K562 (cell line): ENCODE measurements at regions not wholly inside any gene's neighbourhood (a gene's known extent, or its start where the extent isn't known, plus 50 kb on each side); places are given as distances from the start of the nearest gene placed in this dataset.

Experiments
- CREB1 ChIP-seq, 2 experiments: sonication (generic) in 1 of 2; formaldehyde crosslinking in 1 of 2; IDR thresholded peaks; 2 replicates each; pipeline versions ENCODE4 v1.6.1 to v1.8.0; 2012 to 2022; ENCODE audit warnings: inconsistent platforms in 1 of 2, mild to moderate bottlenecking in 1 of 2, missing genetic modification reagents in 1 of 2, moderate library complexity in 1 of 2
- CREB5 ChIP-seq: fragments of 250-450 bp; sonication (Bioruptor Pico); IDR thresholded peaks from 2 replicates; pipeline ENCODE4 v1.5.0; 2020; ENCODE audit warnings: mild to moderate bottlenecking
- CUX1 ChIP-seq: fragments of 200-800 bp; sonication (Bioruptor generic); IDR thresholded peaks from 2 replicates; pipeline ENCODE4 v1.6.1; 2016; ENCODE audit warnings: missing genetic modification characterization, missing compliant biosample characterization
- E2F4 ChIP-seq: sonication (generic); formaldehyde crosslinking; IDR thresholded peaks from 2 replicates; pipeline ENCODE4 v1.8.0; 2022; ENCODE audit warnings: mild to moderate bottlenecking, low read depth, missing genetic modification reagents
- POLR2AphosphoS5 ChIP-seq: IDR thresholded peaks from 2 replicates; pipeline ENCODE4 v1.6.1; 2011; ENCODE audit warnings: mild to moderate bottlenecking, low read depth, low read length, moderate library complexity; ENCODE audit not compliant: control insufficient read depth, insufficient read depth
- REST ChIP-seq, 2 experiments: fragments of 450-650 bp; formaldehyde crosslinking in 1 of 2; IDR thresholded peaks; 2 replicates each; pipeline versions ENCODE4 v1.4.0 to v1.6.1; 2014 to 2020; ENCODE audit warnings: mild to moderate bottlenecking in 2 of 2, borderline replicate concordance in 1 of 2, low read depth in 1 of 2
- ZNF280A ChIP-seq: fragments of 450-650 bp; IDR thresholded peaks from 2 replicates; pipeline ENCODE4 v1.6.1; 2018; ENCODE audit warnings: mild to moderate bottlenecking, low read depth; ENCODE audit not compliant: partially characterized antibody
- ZNF785 ChIP-seq: fragments of 250-450 bp; sonication (Bioruptor Pico); IDR thresholded peaks from 2 replicates; pipeline ENCODE4 v1.4.0; 2020; ENCODE audit warnings: mild to moderate bottlenecking

GRCh38 chr18:28284132-28284531 is 107.2 kb upstream of the CDH2 start:
- TF ChIP-seq REST (IDR thresholded peaks at IDR 0.05; ENCODE audit: borderline replicate concordance) (no peak), REST (CRISPR knock-in tag; IDR thresholded peaks at IDR 0.05; ENCODE audit: low read depth) (no peak), E2F4 (CRISPR knock-in tag) (no peak), CREB5 (no peak), ZNF280A (no peak), ZNF785 (CRISPR knock-in tag) (no peak), CUX1 (CRISPR knock-in tag) (no peak), CREB1 (IDR thresholded peaks at IDR 0.05) (no peak), CREB1 (CRISPR knock-in tag; IDR thresholded peaks at IDR 0.05) (no peak), POLR2AphosphoS5 (no peak)
